PC-9 (cell line): ENCODE measurements at regions not wholly inside any gene's neighbourhood (a gene's known extent, or its start where the extent isn't known, plus 50 kb on each side); places are given as distances from the start of the nearest gene placed in this dataset.

Experiments used
- BruUV-seq: library from RNA; stranded (reverse); fragments of 400-500 nt; replicated peaks from 2 replicates; lab custom pipeline; 2021; lab: Mats Ljungman, UMichigan
- CTCF ChIA-PET: fragments of 300-600 bp; sonication (Branson Sonifier 250); formaldehyde crosslinking; loops from one replicate; lab custom pipeline; 2022; ENCODE audit warnings: antibody characterized with exemption; lab: Charles Lee
- POLR2A ChIA-PET: fragments of 300-600 bp; sonication (Branson Sonifier 250); formaldehyde crosslinking; loops from one replicate; lab custom pipeline; 2022; ENCODE audit warnings: antibody characterized with exemption; ENCODE audit not compliant: unreplicated experiment; lab: Charles Lee
- DNase-seq, 2 experiments: peaks; one replicate each; pipeline versions ENCODE4 v3.0.0 to v3.0.0-alpha.2; 2015 to 2022; ENCODE audit warnings: mixed read lengths in 1 of 2
- H2AFZ ChIP-seq: fragments of 200-600 bp; sonication (generic); 2 replicates; pipeline ENCODE4 v1.8.1; 2017; ENCODE audit warnings: antibody characterized with exemption
- H3F3A ChIP-seq: fragments of 200-600 bp; sonication (generic); 2 replicates; pipeline ENCODE4 v1.8.1; 2017; ENCODE audit warnings: antibody characterized with exemption, mild to moderate bottlenecking, low read depth; ENCODE audit not compliant: insufficient read depth
- H3K27ac ChIP-seq: fragments of 200-600 bp; sonication (generic); 2 replicates; pipeline ENCODE4 v1.6.1; 2016; ENCODE audit warnings: mixed run types
- H3K27me3 ChIP-seq: fragments of 200-600 bp; sonication (generic); 2 replicates; pipeline ENCODE4 v1.6.1; 2016; ENCODE audit warnings: low read depth, mixed run types; ENCODE audit not compliant: insufficient read depth
- H3K36me3 ChIP-seq: fragments of 200-600 bp; sonication (generic); 2 replicates; pipeline ENCODE4 v1.6.1; 2016; ENCODE audit warnings: low read depth, mixed run types
- H3K4me1 ChIP-seq: fragments of 200-600 bp; sonication (generic); replicated peaks from 2 replicates; pipeline ENCODE4 v1.6.1; 2016; ENCODE audit warnings: mixed run types; ENCODE audit not compliant: insufficient read depth
- H3K4me2 ChIP-seq: fragments of 200-600 bp; sonication (generic); 2 replicates; pipeline ENCODE4 v1.6.1; 2017; ENCODE audit warnings: mixed run types
- H3K4me3 ChIP-seq: fragments of 200-600 bp; sonication (generic); 2 replicates; pipeline ENCODE4 v1.6.1; 2016; ENCODE audit warnings: mixed run types
- H3K79me2 ChIP-seq: fragments of 200-600 bp; sonication (generic); 2 replicates; pipeline ENCODE4 v1.6.1; 2017; ENCODE audit warnings: low read depth, mixed run types
- H3K9me2 ChIP-seq: fragments of 200-600 bp; sonication (generic); 2 replicates; pipeline ENCODE4 v1.8.1; 2017; ENCODE audit warnings: mild to moderate bottlenecking; ENCODE audit not compliant: insufficient read depth
- H3K9me3 ChIP-seq: fragments of 200-600 bp; sonication (generic); 2 replicates; pipeline ENCODE4 v1.8.1; 2016; ENCODE audit warnings: low read depth; ENCODE audit not compliant: insufficient read depth
- H4K20me1 ChIP-seq: fragments of 200-600 bp; sonication (generic); 2 replicates; pipeline ENCODE4 v1.8.1; 2017; ENCODE audit not compliant: insufficient read depth
- EZH2 ChIP-seq: fragments of 200-600 bp; sonication (generic); IDR thresholded peaks from 2 replicates; pipeline ENCODE4 v1.8.0; 2017; ENCODE audit warnings: antibody characterized with exemption, low read depth
- intact Hi-C: fragments of 100-400 bp; cut with micrococcal nuclease; formaldehyde crosslinking; loops from one replicate; pipeline ENCODE4 v1.10.0; 2022; ENCODE audit not compliant: unreplicated experiment
- TF ChIP-seq, protein P1 (sequence below): fragments of 200-600 bp; sonication (generic); conservative IDR thresholded peaks from 2 replicates; pipeline ENCODE4 v1.6.1; 2017; ENCODE audit warnings: mixed run types, antibody characterized with exemption, mild to moderate bottlenecking, moderate library complexity

DNA sequence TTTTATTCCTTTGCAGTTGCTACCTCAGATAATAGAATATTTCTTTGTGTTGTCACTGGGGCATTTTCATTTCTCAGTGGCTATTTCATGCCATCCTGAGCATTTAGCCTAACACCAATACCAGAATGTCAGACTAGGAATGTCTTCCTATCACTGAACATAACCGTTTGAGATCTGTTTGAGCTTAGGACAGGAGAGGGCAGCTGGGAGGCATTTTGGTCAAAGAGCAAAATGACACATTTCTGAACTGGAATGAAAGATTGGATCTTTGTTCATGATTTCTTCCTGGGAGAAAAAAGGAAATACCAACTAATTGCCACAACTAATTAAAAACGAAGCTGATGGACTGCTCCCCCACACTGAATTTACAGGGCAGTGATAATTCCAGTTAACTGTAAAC lies 921.3 kb upstream of the NR2F2 start:
- TF ChIP-seq, protein P1, sequence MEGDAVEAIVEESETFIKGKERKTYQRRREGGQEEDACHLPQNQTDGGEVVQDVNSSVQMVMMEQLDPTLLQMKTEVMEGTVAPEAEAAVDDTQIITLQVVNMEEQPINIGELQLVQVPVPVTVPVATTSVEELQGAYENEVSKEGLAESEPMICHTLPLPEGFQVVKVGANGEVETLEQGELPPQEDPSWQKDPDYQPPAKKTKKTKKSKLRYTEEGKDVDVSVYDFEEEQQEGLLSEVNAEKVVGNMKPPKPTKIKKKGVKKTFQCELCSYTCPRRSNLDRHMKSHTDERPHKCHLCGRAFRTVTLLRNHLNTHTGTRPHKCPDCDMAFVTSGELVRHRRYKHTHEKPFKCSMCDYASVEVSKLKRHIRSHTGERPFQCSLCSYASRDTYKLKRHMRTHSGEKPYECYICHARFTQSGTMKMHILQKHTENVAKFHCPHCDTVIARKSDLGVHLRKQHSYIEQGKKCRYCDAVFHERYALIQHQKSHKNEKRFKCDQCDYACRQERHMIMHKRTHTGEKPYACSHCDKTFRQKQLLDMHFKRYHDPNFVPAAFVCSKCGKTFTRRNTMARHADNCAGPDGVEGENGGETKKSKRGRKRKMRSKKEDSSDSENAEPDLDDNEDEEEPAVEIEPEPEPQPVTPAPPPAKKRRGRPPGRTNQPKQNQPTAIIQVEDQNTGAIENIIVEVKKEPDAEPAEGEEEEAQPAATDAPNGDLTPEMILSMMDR = no peak
- TF ChIP-seq EZH2 = no peak
- Histone ChIP-seq H3K4me3 (no peak overlapping the region), H3K9me2 (no peaks in the 10 kb centered on the region), H3K79me2 (no peaks in the 10 kb centered on the region), H3K27me3 (no peaks in the 10 kb centered on the region), H3K9me3 (no peaks in the 10 kb centered on the region), H3K27ac (no peak overlapping the region), H3K4me1 (no peaks in the 10 kb centered on the region), H2AFZ (no peak overlapping the region), H4K20me1 (no peaks in the 10 kb centered on the region), H3F3A (no peaks in the 10 kb centered on the region), H3K36me3 (no peaks in the 10 kb centered on the region), H3K4me2 (no peak overlapping the region)
- CTCF ChIA-PET = no interaction called here
- POLR2A ChIA-PET = interaction anchor here (0.6 kb wide), 1 partner anchor 100 kb away, joined by 3 read pairs; no protein-coding TSS in a partner anchor
- intact Hi-C loops = no loop called here
- no TSS peak for BruUV-seq
- no peak for DNase-seq

GRCh38 chr15:95409626-95410310 lies 920.7 kb upstream of the NR2F2 start:
- CTCF ChIA-PET = no interaction called here
- Histone ChIP-seq H3K9me3 (no peaks in the 10 kb centered on the region), H4K20me1 (no peaks in the 10 kb centered on the region), H3K4me3 (no peak overlapping the region), H3K9me2 (no peaks in the 10 kb centered on the region), H3F3A (no peaks in the 10 kb centered on the region), H3K4me1 (no peaks in the 10 kb centered on the region), H3K79me2 (no peaks in the 10 kb centered on the region), H3K27ac (no peak overlapping the region), H3K4me2 (no peak overlapping the region; the same call in 1 of the 2 replicates), H3K36me3 (no peaks in the 10 kb centered on the region), H3K27me3 (no peaks in the 10 kb centered on the region), H2AFZ (no peak overlapping the region)
- BruUV-seq = no TSS peak
- TF ChIP-seq, protein P1 = no peak
- TF ChIP-seq EZH2 = no peak
- POLR2A ChIA-PET = interaction anchor here (0.6 kb wide), 1 partner anchor 101 kb away, joined by 3 read pairs; no protein-coding TSS in a partner anchor
- intact Hi-C loops = no loop called here
- no peak for DNase-seq

- BruUV-seq = no TSS peak
Measured at GRCh38 chr15:95410757-95411156, 919.7 kb upstream of the NR2F2 start.

More at GRCh38 chr15:95410757-95411156, 919.7 kb upstream of the NR2F2 start:
- Histone ChIP-seq H3K36me3 (no peaks in the 10 kb centered on the region), H2AFZ (no peak overlapping the region), H3K9me2 (no peaks in the 10 kb centered on the region), H3K27me3 (no peaks in the 10 kb centered on the region), H3K4me1 (no peaks in the 10 kb centered on the region), H3K27ac (no peak overlapping the region), H3K9me3 (no peaks in the 10 kb centered on the region), H3K4me3 (no peak overlapping the region), H3K4me2 (no peak overlapping the region), H3K79me2 (no peaks in the 10 kb centered on the region), H3F3A (no peaks in the 10 kb centered on the region), H4K20me1 (no peaks in the 10 kb centered on the region)
- ChIA-PET CTCF (no interaction called here), POLR2A (no interaction called here)
- TF ChIP-seq, protein P1 = no peak
- TF ChIP-seq EZH2 = no peak
- intact Hi-C loops = no loop called here
- DNase-seq = no peak
